ENCODE measurements at regions not wholly inside any gene's neighbourhood (a gene's known extent, or its start where the extent isn't known, plus 50 kb on each side); places are given as distances from the start of the nearest gene placed in this dataset.
"Not testable (repeated sequence)": the region's sequence is repeated elsewhere in the genome, so short reads cannot be mapped to it uniquely, and the experiment has no call there.

DNA sequence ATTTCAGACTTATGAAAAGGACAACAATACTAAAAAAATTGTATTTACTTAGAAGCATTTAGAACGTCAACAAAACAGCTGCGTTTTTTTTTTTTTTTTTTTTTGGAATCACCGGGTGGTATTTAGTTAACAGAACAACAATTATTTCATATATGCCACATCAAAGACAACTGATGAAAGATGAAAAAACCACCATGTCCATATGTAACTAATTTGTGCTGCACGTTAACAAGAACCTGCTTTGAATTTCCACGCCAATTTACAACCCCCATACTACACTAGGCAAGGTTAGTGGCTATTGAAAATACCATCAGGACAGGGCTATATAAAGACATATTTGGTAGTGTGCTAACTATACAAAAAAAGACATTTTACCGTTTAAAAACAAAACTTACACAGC lies 189.3 kb upstream of the ROBO1 start:
- Histone ChIP-seq H3K27ac (no peak overlapping the region), H3K4me1 (no peaks in the 10 kb centered on the region), H3K27me3 (no peaks in the 10 kb centered on the region), H3K9me3 (no peaks in the 10 kb centered on the region), H3K4me3 (no peak overlapping the region), H3K36me3 (no peaks in the 10 kb centered on the region)
- intact Hi-C loops (cut with DNase I), result no loop called here
- ATAC-seq (no peak), DNase-seq (no peak)
- TF ChIP-seq, protein P1, sequence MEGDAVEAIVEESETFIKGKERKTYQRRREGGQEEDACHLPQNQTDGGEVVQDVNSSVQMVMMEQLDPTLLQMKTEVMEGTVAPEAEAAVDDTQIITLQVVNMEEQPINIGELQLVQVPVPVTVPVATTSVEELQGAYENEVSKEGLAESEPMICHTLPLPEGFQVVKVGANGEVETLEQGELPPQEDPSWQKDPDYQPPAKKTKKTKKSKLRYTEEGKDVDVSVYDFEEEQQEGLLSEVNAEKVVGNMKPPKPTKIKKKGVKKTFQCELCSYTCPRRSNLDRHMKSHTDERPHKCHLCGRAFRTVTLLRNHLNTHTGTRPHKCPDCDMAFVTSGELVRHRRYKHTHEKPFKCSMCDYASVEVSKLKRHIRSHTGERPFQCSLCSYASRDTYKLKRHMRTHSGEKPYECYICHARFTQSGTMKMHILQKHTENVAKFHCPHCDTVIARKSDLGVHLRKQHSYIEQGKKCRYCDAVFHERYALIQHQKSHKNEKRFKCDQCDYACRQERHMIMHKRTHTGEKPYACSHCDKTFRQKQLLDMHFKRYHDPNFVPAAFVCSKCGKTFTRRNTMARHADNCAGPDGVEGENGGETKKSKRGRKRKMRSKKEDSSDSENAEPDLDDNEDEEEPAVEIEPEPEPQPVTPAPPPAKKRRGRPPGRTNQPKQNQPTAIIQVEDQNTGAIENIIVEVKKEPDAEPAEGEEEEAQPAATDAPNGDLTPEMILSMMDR (IDR thresholded peaks at IDR 0.05), result no peak

DNA sequence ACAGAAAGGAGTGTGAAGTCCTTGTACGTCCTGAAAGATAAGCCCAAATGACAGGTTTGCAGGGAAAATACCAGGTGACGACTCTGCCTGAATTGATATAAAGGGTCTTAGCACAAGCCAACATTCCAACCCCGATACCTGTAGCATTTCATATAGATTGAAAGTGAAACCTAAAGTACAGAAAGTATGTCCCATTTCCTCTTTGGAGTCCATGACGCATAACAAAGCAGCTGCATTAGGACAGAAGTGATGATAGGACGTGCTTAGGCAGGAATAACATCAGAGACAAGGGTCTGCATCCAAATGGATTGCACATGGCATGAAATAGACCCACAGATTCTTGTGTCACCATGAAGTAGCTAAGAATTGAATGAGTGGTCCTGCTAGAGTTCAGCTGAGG lies 187.0 kb upstream of the ROBO1 start:
- intact Hi-C loops (cut with DNase I), result no loop called here
- no peak for ATAC-seq
- no peak overlapping the region for H3K4me3 ChIP-seq
- no peak overlapping the region for H3K27ac ChIP-seq
- no peaks in the 10 kb centered on the region for H3K36me3 ChIP-seq
- DNase-seq, result no peak
- H3K4me1 ChIP-seq, result no peaks in the 10 kb centered on the region
- H3K27me3 ChIP-seq, result no peaks in the 10 kb centered on the region
- peaks cover 0 to 5% of the 10 kb centered on the region in 2 donors for H3K9me3 ChIP-seq
- TF ChIP-seq, protein P1 (IDR thresholded peaks at IDR 0.05), result no peak

DNA sequence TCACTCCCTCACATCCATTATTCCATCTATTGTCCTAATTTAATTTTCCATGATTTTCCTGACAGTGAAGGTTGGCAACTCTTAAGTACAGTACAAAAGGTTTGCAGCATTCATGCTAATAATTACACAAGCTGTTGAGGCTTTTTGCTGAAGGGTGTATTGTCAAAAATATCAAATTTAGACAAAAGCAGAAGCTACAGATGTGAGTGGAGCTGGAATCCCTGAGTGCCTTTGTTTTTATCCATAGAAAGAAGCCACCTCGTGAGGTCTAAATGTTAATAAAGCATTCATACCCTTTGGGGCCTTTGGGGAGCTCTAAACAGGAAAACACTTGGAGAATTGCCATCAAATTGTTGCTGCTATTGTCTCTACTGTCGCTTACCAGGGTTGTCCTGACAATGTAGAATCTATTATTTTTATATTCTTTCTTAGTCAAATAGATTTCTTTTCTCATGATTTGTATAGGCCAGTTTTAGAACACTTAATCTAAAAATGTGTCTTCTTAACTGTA lies 185.8 kb upstream of the ROBO1 start:
- Histone ChIP-seq H3K9me3 (peaks cover 0 to 5% of the 10 kb centered on the region in 2 donors), H3K27ac (no peak overlapping the region), H3K27me3 (no peaks in the 10 kb centered on the region), H3K4me3 (no peak overlapping the region), H3K36me3 (no peaks in the 10 kb centered on the region), H3K4me1 (no peaks in the 10 kb centered on the region)
- no peak for ATAC-seq
- no peak for DNase-seq
- intact Hi-C loops (cut with DNase I), result no loop called here
- TF ChIP-seq, protein P1 (IDR thresholded peaks at IDR 0.05), result no peak

DNA sequence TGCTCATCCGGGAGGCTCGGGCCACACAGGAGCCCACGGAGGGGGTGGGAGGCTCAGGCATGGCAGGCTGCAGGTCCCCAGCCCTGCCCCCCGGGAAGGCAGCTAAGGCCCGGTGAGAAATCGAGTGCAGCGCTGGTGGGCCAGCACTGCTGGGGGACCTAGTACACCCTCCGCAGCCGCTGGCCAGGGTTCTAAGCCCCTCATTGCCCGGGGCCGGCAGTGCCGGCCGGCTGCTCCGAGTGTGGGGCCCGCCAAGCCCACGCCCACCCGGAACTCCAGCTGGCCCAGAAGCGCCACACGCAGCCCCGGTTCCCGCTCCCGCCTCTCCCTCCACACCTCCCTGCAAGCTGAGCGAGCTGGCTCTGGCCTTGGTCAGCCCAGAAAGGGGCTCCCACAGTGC lies 183.6 kb upstream of the ROBO1 start:
- intact Hi-C loops (cut with DNase I); H3K27me3 ChIP-seq; H3K27ac ChIP-seq; H3K4me3 ChIP-seq; H3K4me1 ChIP-seq; H3K36me3 ChIP-seq; H3K9me3 ChIP-seq; ATAC-seq: not testable (repeated sequence)
- peak in 1 of 4 donors; percentile 68 for DNase-seq

DNA sequence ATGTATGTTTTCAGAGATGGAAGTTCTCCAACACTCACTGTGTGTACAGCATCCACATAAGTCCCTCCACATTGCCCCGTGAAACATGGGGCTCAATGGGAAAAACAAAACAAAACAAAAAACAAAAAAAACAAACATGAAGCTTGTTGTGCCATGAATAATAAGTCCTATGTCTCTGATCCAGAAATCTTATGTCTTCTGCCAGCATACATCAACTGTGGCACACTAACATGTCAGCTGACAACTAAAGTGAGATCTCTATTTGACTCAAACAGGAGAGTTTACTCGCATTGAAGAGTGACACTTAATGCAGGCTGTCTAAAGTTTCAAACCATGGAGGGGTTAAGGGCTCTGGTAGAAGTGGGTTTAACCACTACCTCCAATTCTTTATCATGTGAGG lies 180.2 kb upstream of the ROBO1 start:
- intact Hi-C loops (cut with DNase I), result no loop called here
- no peak for DNase-seq
- H3K4me1 ChIP-seq, result no peaks in the 10 kb centered on the region
- no peak overlapping the region for H3K27ac ChIP-seq
- ATAC-seq, result no peak
- TF ChIP-seq, protein P1 (IDR thresholded peaks at IDR 0.05), result no peak
- no peak overlapping the region for H3K4me3 ChIP-seq
- peaks cover 0 to 5% of the 10 kb centered on the region in 2 donors for H3K9me3 ChIP-seq
- no peaks in the 10 kb centered on the region for H3K36me3 ChIP-seq
- no peaks in the 10 kb centered on the region for H3K27me3 ChIP-seq

DNA sequence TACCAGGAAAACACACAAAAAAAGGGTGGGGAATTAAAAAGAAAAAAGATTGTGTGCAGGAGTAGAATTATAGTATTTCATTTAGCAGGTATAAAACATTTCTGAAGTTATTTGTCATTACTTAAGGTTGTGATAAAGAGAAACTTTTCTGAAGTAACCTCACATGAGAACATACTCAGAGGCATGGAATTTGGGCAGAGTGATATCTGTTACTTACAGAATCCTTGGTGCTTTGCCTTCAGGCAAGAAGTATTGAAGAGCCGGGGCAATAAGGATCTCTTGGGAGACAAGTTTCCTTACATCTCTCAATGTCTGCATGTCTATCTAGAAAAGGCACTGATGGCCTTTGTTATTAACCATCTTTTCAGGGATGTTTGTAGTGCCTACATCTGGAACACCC lies 179.7 kb upstream of the ROBO1 start:
- Histone ChIP-seq H3K27me3 (no peaks in the 10 kb centered on the region), H3K4me1 (no peaks in the 10 kb centered on the region), H3K4me3 (no peak overlapping the region), H3K36me3 (no peaks in the 10 kb centered on the region), H3K27ac (no peak overlapping the region), H3K9me3 (peaks cover 0 to 5% of the 10 kb centered on the region in 2 donors)
- ATAC-seq (no peak), DNase-seq (no peak)
- TF ChIP-seq, protein P1 (IDR thresholded peaks at IDR 0.05), result no peak
- intact Hi-C loops (cut with DNase I), result no loop called here
